ENCODE measurements at regions not wholly inside any gene's neighbourhood (a gene's known extent, or its start where the extent isn't known, plus 50 kb on each side); places are given as distances from the start of the nearest gene placed in this dataset.

- no peak for TF ChIP-seq CTCF (conservative IDR thresholded peaks at IDR 0.05; ENCODE audit: low read depth, low read length)
- TF ChIP-seq EZH2 (IDR thresholded peaks at IDR 0.05; ENCODE audit: borderline replicate concordance, low read depth, low read length, poor library complexity, severe bottlenecking): no peak
Observed at GRCh38 chr17:33981711-33982601, 273.1 kb upstream of the CCL2 start.
